GM23248 (cell line): ENCODE measurements at regions not wholly inside any gene's neighbourhood (a gene's known extent, or its start where the extent isn't known, plus 50 kb on each side); places are given as distances from the start of the nearest gene placed in this dataset.

Experiments
- EZH2 ChIP-seq: fragments of 200-600 bp; sonication (generic); IDR thresholded peaks from 2 replicates; pipeline ENCODE4 v1.6.1; 2018; ENCODE audit warnings: antibody characterized with exemption, mild to moderate bottlenecking; ENCODE audit not compliant: insufficient read depth, poor library complexity, severe bottlenecking
- EZH2phosphoT487 ChIP-seq: fragments of 200-600 bp; sonication (generic); IDR thresholded peaks from 2 replicates; pipeline ENCODE4 v1.6.1; 2018; ENCODE audit warnings: antibody characterized with exemption, moderate library complexity, mild to moderate bottlenecking, low read depth; ENCODE audit not compliant: insufficient read depth

DNA sequence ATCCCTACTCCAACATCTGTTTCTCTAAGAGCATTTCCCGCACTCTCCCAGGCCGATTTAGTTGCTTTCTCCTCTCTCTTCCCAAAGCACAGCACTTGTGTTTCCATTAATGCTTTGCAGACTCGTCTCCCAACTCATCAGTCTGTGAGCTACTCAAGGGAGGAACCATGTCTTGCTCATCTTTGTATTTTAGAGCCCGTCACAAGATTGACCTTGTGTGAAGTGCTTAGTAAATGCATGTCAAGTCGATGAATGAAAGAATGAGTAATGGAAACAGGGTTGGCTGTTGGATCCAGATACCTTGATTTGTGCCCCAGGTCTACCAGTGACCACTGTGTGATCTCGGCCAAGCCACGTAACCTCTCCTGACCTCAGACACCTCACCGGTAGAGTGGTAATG, 99.3 kb downstream of the KLF4 start:
- TF ChIP-seq EZH2phosphoT487 (no peak), EZH2 (no peak)
